ENCODE measurements at regions not wholly inside any gene's neighbourhood (a gene's known extent, or its start where the extent isn't known, plus 50 kb on each side); places are given as distances from the start of the nearest gene placed in this dataset.

DNA sequence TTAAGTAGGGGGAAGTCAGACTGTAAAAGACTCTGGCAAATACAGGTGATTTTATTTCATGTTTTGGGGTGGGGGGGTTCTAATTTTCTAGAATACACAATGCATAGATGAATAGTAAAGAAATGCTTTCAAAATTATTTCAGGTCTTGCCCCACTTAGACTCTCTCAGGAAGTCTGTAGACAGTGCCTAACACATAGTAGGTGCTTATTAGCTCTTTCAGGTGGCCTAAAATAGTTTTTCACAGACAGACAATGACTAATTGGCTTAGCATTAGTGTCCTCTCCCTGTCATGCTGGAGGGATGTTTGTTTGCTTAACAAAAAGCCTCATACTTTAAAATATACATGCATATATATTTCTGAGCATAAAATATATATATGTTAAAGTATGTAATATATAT is 366.0 kb downstream of the SOX9 start:
- Histone ChIP-seq H3K9me3 (ENCODE audit: insufficient read depth, low read length) (no peaks in the 10 kb centered on the region; the same call in 1 of the 2 replicates), H3K4me2 (ENCODE audit: low read depth, low read length, poor library complexity, severe bottlenecking) (no peak overlapping the region), H2AFZ (ENCODE audit: low read depth, low read length, severe bottlenecking) (no peak overlapping the region), H3K36me3 (ENCODE audit: low read length) (no peaks in the 10 kb centered on the region), H3K9ac (ENCODE audit: low read length) (no peak overlapping the region), H3K4me3 (ENCODE audit: insufficient read depth, low read length, poor library complexity, severe bottlenecking) (no peak overlapping the region), H3K9me2 (replicated peaks; ENCODE audit: insufficient read depth, low read length) (no peaks in the 10 kb centered on the region), H3K79me2 (ENCODE audit: insufficient read depth, low read length) (no peaks in the 10 kb centered on the region), H4K20me1 (ENCODE audit: low read depth, low read length) (no peaks in the 10 kb centered on the region), H3K27ac (ENCODE audit: low read depth, low read length) (no peak overlapping the region), H3F3A (ENCODE audit: insufficient read depth) (no peaks in the 10 kb centered on the region), H3K27me3 (ENCODE audit: low read length) (no peaks in the 10 kb centered on the region)
- TF ChIP-seq EZH2phosphoT487 (conservative IDR thresholded peaks at IDR 0.05; ENCODE audit: low read length) = no peak
- TF ChIP-seq, protein P1, sequence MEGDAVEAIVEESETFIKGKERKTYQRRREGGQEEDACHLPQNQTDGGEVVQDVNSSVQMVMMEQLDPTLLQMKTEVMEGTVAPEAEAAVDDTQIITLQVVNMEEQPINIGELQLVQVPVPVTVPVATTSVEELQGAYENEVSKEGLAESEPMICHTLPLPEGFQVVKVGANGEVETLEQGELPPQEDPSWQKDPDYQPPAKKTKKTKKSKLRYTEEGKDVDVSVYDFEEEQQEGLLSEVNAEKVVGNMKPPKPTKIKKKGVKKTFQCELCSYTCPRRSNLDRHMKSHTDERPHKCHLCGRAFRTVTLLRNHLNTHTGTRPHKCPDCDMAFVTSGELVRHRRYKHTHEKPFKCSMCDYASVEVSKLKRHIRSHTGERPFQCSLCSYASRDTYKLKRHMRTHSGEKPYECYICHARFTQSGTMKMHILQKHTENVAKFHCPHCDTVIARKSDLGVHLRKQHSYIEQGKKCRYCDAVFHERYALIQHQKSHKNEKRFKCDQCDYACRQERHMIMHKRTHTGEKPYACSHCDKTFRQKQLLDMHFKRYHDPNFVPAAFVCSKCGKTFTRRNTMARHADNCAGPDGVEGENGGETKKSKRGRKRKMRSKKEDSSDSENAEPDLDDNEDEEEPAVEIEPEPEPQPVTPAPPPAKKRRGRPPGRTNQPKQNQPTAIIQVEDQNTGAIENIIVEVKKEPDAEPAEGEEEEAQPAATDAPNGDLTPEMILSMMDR (IDR thresholded peaks at IDR 0.05; ENCODE audit: insufficient read depth, low read length, poor library complexity, severe bottlenecking) = no peak

DNA sequence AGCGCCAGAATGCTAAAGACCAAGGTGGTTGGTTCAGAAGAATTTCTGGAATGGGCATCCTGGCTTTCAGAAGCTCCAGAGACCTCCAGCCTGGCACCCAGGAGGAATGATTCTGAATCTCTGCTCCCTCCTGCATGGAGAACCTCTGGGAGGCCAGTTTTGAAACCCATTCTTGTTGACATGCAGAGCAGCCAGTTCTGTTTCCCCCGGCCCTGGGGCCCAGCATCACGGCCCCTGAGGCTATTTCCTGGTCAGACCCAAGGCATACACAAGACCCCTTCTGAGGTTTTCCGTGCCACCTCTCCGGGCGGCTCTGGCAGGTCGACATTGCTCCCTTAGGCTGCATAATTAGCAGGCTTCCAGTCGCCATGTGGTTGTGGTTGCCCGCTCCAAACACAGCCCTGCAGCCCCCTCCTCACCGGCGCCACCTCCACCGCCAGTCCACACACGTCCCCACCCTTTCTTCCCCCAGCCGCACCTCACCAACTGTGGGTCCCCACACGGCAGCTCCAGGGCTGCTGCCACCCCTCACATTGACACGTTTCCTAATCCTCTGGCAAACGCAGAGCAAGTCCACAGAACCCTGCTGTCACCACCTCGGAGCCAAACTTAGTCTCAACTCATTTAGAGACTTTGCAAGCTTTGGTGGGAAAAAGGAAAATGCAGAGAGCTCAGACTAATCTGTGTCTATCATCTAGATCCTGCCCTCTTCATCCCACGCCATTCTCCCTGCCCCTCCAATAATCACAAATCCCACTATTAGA is 367.1 kb downstream of the SOX9 start:
- Histone ChIP-seq H3K9ac (ENCODE audit: low read length) (no peak overlapping the region), H3K9me2 (replicated peaks; ENCODE audit: insufficient read depth, low read length) (no peaks in the 10 kb centered on the region), H3F3A (ENCODE audit: insufficient read depth) (no peaks in the 10 kb centered on the region), H4K20me1 (ENCODE audit: low read depth, low read length) (no peaks in the 10 kb centered on the region), H3K9me3 (ENCODE audit: insufficient read depth, low read length) (no peaks in the 10 kb centered on the region; the same call in 1 of the 2 replicates), H3K4me3 (ENCODE audit: insufficient read depth, low read length, poor library complexity, severe bottlenecking) (no peak overlapping the region), H3K27ac (ENCODE audit: low read depth, low read length) (no peak overlapping the region), H3K27me3 (ENCODE audit: low read length) (no peaks in the 10 kb centered on the region), H2AFZ (ENCODE audit: low read depth, low read length, severe bottlenecking) (no peak overlapping the region), H3K79me2 (ENCODE audit: insufficient read depth, low read length) (no peaks in the 10 kb centered on the region), H3K36me3 (ENCODE audit: low read length) (no peaks in the 10 kb centered on the region), H3K4me2 (ENCODE audit: low read depth, low read length, poor library complexity, severe bottlenecking) (no peak overlapping the region)
- TF ChIP-seq, protein P1 (IDR thresholded peaks at IDR 0.05; ENCODE audit: insufficient read depth, low read length, poor library complexity, severe bottlenecking) = no peak
- TF ChIP-seq EZH2phosphoT487 (conservative IDR thresholded peaks at IDR 0.05; ENCODE audit: low read length) = no peak

DNA sequence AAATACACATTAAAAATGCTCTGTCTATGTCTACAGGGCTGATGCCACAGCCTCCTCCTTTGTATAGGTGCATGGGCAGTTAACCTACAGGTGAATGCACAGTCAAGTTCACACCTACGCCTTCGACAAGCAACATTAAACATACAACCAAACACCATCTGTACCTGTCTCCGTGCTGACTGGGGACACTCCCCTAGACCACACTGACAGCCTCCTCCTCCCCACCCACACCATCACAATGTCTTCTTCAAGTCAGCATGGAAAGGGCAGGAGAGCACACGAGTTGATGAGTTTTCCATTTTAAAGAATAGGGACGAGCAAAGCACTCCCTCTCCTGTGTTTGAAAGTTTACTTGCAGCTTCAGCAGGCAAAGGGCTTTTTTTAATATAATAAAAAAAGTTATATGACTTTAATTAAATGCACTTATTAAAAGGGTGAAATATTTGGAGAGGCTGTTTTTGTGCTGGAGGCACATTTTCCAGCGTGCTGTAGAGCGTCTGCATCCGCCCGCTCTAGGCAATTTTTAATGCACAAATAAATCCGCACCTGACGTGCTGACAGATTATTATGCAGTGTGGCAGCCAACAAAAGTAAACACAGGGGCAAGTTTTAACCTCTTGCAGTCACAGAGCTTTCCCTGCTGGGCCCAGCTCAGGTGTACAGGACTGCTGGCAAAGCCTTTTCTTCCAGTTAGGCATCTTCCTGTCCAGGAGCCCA is 367.9 kb downstream of the SOX9 start:
- no peak overlapping the region for H3K27ac ChIP-seq (ENCODE audit: low read depth, low read length)
- H3F3A ChIP-seq (ENCODE audit: insufficient read depth) = no peaks in the 10 kb centered on the region
- no peak overlapping the region for H3K4me2 ChIP-seq (ENCODE audit: low read depth, low read length, poor library complexity, severe bottlenecking)
- H3K36me3 ChIP-seq (ENCODE audit: low read length) = no peaks in the 10 kb centered on the region
- H2AFZ ChIP-seq (ENCODE audit: low read depth, low read length, severe bottlenecking) = no peak overlapping the region
- H3K27me3 ChIP-seq (ENCODE audit: low read length) = no peaks in the 10 kb centered on the region
- H3K9me2 ChIP-seq (replicated peaks; ENCODE audit: insufficient read depth, low read length) = no peaks in the 10 kb centered on the region
- no peak overlapping the region for H3K9ac ChIP-seq (ENCODE audit: low read length)
- no peaks in the 10 kb centered on the region for H3K79me2 ChIP-seq (ENCODE audit: insufficient read depth, low read length)
- TF ChIP-seq, protein P1 (IDR thresholded peaks at IDR 0.05; ENCODE audit: insufficient read depth, low read length, poor library complexity, severe bottlenecking) = no peak
- TF ChIP-seq EZH2phosphoT487 (conservative IDR thresholded peaks at IDR 0.05; ENCODE audit: low read length) = no peak
- H4K20me1 ChIP-seq (ENCODE audit: low read depth, low read length) = no peaks in the 10 kb centered on the region
- H3K9me3 ChIP-seq (ENCODE audit: insufficient read depth, low read length) = no peaks in the 10 kb centered on the region; the same call in 1 of the 2 replicates
- no peak overlapping the region for H3K4me3 ChIP-seq (ENCODE audit: insufficient read depth, low read length, poor library complexity, severe bottlenecking)
